ENCODE measurements at regions not wholly inside any gene's neighbourhood (a gene's known extent, or its start where the extent isn't known, plus 50 kb on each side); places are given as distances from the start of the nearest gene placed in this dataset.

GRCh38 chr10:111706331-111706730, 477.2 kb downstream of the GPAM start:
- ATAC-seq = no peak
- TF ChIP-seq, protein P1, sequence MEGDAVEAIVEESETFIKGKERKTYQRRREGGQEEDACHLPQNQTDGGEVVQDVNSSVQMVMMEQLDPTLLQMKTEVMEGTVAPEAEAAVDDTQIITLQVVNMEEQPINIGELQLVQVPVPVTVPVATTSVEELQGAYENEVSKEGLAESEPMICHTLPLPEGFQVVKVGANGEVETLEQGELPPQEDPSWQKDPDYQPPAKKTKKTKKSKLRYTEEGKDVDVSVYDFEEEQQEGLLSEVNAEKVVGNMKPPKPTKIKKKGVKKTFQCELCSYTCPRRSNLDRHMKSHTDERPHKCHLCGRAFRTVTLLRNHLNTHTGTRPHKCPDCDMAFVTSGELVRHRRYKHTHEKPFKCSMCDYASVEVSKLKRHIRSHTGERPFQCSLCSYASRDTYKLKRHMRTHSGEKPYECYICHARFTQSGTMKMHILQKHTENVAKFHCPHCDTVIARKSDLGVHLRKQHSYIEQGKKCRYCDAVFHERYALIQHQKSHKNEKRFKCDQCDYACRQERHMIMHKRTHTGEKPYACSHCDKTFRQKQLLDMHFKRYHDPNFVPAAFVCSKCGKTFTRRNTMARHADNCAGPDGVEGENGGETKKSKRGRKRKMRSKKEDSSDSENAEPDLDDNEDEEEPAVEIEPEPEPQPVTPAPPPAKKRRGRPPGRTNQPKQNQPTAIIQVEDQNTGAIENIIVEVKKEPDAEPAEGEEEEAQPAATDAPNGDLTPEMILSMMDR (IDR thresholded peaks at IDR 0.05) = no peak
- intact Hi-C loops (cut with DNase I, micrococcal nuclease) = no loop called here

DNA sequence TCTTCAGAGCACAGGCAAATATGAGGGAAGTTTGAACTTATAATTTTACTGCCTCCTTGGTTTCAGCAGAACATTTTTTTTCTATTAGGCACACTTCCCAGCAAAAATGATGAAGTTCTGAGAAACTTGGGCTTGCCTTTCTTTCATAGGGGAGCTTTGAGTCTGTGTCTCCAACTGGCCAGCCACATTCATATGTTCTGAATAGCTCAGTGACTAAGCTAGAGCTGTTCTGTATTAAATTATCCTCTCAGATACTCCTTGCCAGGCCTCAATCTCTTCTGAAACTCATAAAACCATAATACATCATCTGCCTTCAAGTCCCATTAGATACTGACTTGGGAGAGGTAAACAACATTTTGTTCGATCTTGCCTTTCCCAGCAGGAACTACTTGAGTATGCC, 476.5 kb downstream of the GPAM start:
- H3K4me1 ChIP-seq (ENCODE audit: low read depth) = no peaks in the 10 kb centered on the region
- H3K36me3 ChIP-seq (ENCODE audit: low read depth) = no peaks in the 10 kb centered on the region
- DNase-seq (no peak), ATAC-seq (no peak)
- no peaks in the 10 kb centered on the region for H3K9me3 ChIP-seq
- intact Hi-C loops (cut with DNase I, micrococcal nuclease) = no loop called here
- TF ChIP-seq, protein P1 (IDR thresholded peaks at IDR 0.05) = no peak
- no peak overlapping the region for H3K4me3 ChIP-seq

More at GRCh38 chr10:111706331-111706730, 477.2 kb downstream of the GPAM start:
- no peaks in the 10 kb centered on the region for H3K9me3 ChIP-seq
- no peak for DNase-seq
- no peak overlapping the region for H3K4me3 ChIP-seq
- H3K4me1 ChIP-seq (ENCODE audit: low read depth) = no peaks in the 10 kb centered on the region
- no peaks in the 10 kb centered on the region for H3K36me3 ChIP-seq (ENCODE audit: low read depth)

DNA sequence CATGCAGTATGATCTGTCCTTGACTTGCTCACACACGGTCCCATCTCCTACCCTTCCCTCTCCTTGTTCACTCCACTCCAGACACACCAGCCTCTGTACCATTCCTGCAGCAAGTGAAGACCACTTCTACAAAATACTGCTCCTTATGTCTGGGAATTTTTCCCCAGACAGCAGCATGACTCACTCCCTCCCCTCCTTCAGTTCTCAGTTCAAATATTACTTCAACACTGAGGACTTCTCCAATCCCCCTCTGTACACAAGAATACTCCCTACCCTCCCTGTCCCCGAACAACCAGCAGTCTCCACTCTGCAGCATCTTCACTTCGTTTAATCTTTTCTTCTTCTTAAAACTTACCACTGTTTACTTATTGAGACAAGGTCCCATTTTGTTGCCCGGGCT, 474.0 kb downstream of the GPAM start:
- no peak overlapping the region for H3K4me3 ChIP-seq
- intact Hi-C loops (cut with DNase I, micrococcal nuclease) = no loop called here

DNA sequence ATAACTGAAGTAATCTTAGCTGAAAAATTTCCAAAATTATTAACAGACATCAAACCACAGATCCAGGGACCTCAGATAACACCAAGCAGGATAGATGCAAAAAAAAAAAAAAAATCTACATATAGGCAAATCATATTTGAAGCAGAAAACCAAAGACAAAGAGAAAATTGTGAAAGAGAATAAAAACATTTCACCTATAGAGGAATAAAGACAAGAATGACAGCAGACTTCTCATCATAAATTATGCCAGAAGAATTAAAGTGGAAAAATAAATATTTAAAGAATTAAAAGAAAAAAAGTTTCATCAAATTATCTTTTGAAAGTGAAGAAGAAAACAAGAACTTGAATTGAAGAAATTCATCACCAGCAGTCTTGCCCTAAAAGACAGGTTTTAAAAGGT, 467.5 kb downstream of the GPAM start:
- no peak for ATAC-seq
- intact Hi-C loops (cut with DNase I, micrococcal nuclease) = no loop called here
- TF ChIP-seq, protein P1 (IDR thresholded peaks at IDR 0.05) = no peak
- no peak for DNase-seq
- H3K4me1 ChIP-seq (ENCODE audit: low read depth) = no peaks in the 10 kb centered on the region
- no peaks in the 10 kb centered on the region for H3K36me3 ChIP-seq (ENCODE audit: low read depth)
- peaks cover 37% of the 10 kb centered on the region for H3K9me3 ChIP-seq
- H3K4me3 ChIP-seq = no peak overlapping the region

More for the DNA sequence above, 474.0 kb downstream of the GPAM start:
- ATAC-seq = no peak
- no peaks in the 10 kb centered on the region for H3K36me3 ChIP-seq (ENCODE audit: low read depth)
- no peaks in the 10 kb centered on the region for H3K4me1 ChIP-seq (ENCODE audit: low read depth)
- peaks cover 13% of the 10 kb centered on the region for H3K9me3 ChIP-seq
- DNase-seq = no peak
- TF ChIP-seq, protein P1 (IDR thresholded peaks at IDR 0.05) = no peak

DNA sequence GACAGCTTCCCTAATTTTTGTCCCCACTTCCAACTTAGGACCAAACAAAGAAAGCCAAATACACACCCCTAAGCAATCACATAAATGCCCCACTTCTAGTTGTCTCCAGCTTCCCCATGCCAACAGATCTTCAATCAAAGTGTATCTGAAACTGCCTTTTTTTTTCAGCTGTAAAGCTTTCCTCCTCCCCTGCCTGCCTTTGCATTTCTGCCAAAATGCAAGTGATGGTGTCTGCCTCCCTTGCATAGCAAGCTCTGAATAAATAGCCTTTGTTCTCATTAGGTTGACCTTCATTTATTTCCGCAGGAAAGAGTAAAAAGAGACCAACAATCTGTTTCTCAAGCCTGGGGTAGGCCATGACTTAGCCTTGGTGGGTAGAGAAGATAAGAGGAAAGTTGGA, 459.4 kb downstream of the GPAM start:
- intact Hi-C loops (cut with DNase I, micrococcal nuclease) = no loop called here
- no peak for ATAC-seq
- TF ChIP-seq, protein P1 (IDR thresholded peaks at IDR 0.05) = no peak
- DNase-seq = no peak
- H3K4me1 ChIP-seq (ENCODE audit: low read depth) = no peaks in the 10 kb centered on the region
- no peaks in the 10 kb centered on the region for H3K9me3 ChIP-seq
- no peak overlapping the region for H3K4me3 ChIP-seq
- H3K36me3 ChIP-seq (ENCODE audit: low read depth) = no peaks in the 10 kb centered on the region

- no peaks in the 10 kb centered on the region for H3K36me3 ChIP-seq (ENCODE audit: low read depth)
- no peaks in the 10 kb centered on the region for H3K9me3 ChIP-seq
- no peak for ATAC-seq
- no peak for DNase-seq
- intact Hi-C loops (cut with DNase I, micrococcal nuclease) = no loop called here
- TF ChIP-seq, protein P1 (IDR thresholded peaks at IDR 0.05) = no peak
- no peaks in the 10 kb centered on the region for H3K4me1 ChIP-seq (ENCODE audit: low read depth)
- H3K4me3 ChIP-seq = no peak overlapping the region
Measured at GRCh38 chr10:111725050-111725449, 458.5 kb downstream of the GPAM start.

Measured in mucosa of descending colon (tissue), 3 donors.